ENCODE measurements at regions not wholly inside any gene's neighbourhood (a gene's known extent, or its start where the extent isn't known, plus 50 kb on each side); places are given as distances from the start of the nearest gene placed in this dataset.

- Histone ChIP-seq H3K9me3 (ENCODE audit: severe bottlenecking) (peaks cover 5% of the 10 kb centered on the region), H3K27ac (peak overlapping the region; percentile 23), H3K4me3 (ENCODE audit: low read depth, low read length) (no peak overlapping the region), H3K27me3 (ENCODE audit: insufficient read depth, low read depth, severe bottlenecking) (no peaks in the 10 kb centered on the region), H3K36me3 (no peaks in the 10 kb centered on the region)
- peak; percentile 33 for DNase-seq
- TF ChIP-seq CTCF (IDR thresholded peaks at IDR 0.05; ENCODE audit: low read depth, low read length), result no peak
Observed at GRCh38 chr4:26141051-26141721, 179.6 kb upstream of the RBPJ start.

- Histone ChIP-seq H3K27ac (no peak overlapping the region), H3K36me3 (no peaks in the 10 kb centered on the region), H3K4me3 (ENCODE audit: low read depth, low read length) (no peak overlapping the region), H3K27me3 (ENCODE audit: insufficient read depth, low read depth, severe bottlenecking) (no peaks in the 10 kb centered on the region), H3K9me3 (ENCODE audit: severe bottlenecking) (peaks cover 5% of the 10 kb centered on the region)
- no peak for DNase-seq
- no peak for TF ChIP-seq CTCF (IDR thresholded peaks at IDR 0.05; ENCODE audit: low read depth, low read length)
Observed at GRCh38 chr4:26141911-26142638, 178.7 kb upstream of the RBPJ start.

- H3K27me3 ChIP-seq (ENCODE audit: insufficient read depth, low read depth, severe bottlenecking), result no peaks in the 10 kb centered on the region
- no peak overlapping the region for H3K4me3 ChIP-seq (ENCODE audit: low read depth, low read length)
- no peak for DNase-seq
- peaks cover 3% of the 10 kb centered on the region for H3K9me3 ChIP-seq (ENCODE audit: severe bottlenecking)
- TF ChIP-seq CTCF (IDR thresholded peaks at IDR 0.05; ENCODE audit: low read depth, low read length), result no peak
- H3K36me3 ChIP-seq, result no peaks in the 10 kb centered on the region
- H3K27ac ChIP-seq, result no peak overlapping the region
Observed at GRCh38 chr4:26144526-26145155, 176.2 kb upstream of the RBPJ start.

- no peaks in the 10 kb centered on the region for H3K36me3 ChIP-seq
- no peak for DNase-seq
- no peak for TF ChIP-seq CTCF (IDR thresholded peaks at IDR 0.05; ENCODE audit: low read depth, low read length)
Observed at GRCh38 chr4:26145212-26145611, 175.6 kb upstream of the RBPJ start.

GRCh38 chr4:26148927-26149326 lies 171.9 kb upstream of the RBPJ start:
- no peaks in the 10 kb centered on the region for H3K27me3 ChIP-seq (ENCODE audit: insufficient read depth, low read depth, severe bottlenecking)
- H3K36me3 ChIP-seq, result no peaks in the 10 kb centered on the region
- TF ChIP-seq CTCF (IDR thresholded peaks at IDR 0.05; ENCODE audit: low read depth, low read length), result no peak
- no peak overlapping the region for H3K4me3 ChIP-seq (ENCODE audit: low read depth, low read length)
- H3K9me3 ChIP-seq (ENCODE audit: severe bottlenecking), result no peaks in the 10 kb centered on the region
- DNase-seq, result no peak
- H3K27ac ChIP-seq, result no peak overlapping the region

More at GRCh38 chr4:26145212-26145611, 175.6 kb upstream of the RBPJ start:
- Histone ChIP-seq H3K27ac (no peak overlapping the region), H3K9me3 (ENCODE audit: severe bottlenecking) (peaks cover 3% of the 10 kb centered on the region), H3K4me3 (ENCODE audit: low read depth, low read length) (no peak overlapping the region), H3K27me3 (ENCODE audit: insufficient read depth, low read depth, severe bottlenecking) (no peaks in the 10 kb centered on the region)
